DOHH2 (cell line): ENCODE measurements at regions not wholly inside any gene's neighbourhood (a gene's known extent, or its start where the extent isn't known, plus 50 kb on each side); places are given as distances from the start of the nearest gene placed in this dataset.

Experiments used
- EZH2phosphoT487 ChIP-seq: fragments of 200-600 bp; sonication (generic); IDR thresholded peaks from 2 replicates; pipeline ENCODE4 v1.6.1; 2017; ENCODE audit warnings: borderline replicate concordance, mild to moderate bottlenecking, antibody characterized with exemption, low read length, moderate library complexity, mixed read lengths
- TF ChIP-seq, protein P1 (sequence below): fragments of 200-600 bp; sonication (generic); IDR thresholded peaks from one replicate; pipeline ENCODE4 v1.5.1; 2014; ENCODE audit warnings: antibody characterized with exemption, mild to moderate bottlenecking, low read depth, low read length; ENCODE audit not compliant: poor library complexity, severe bottlenecking

GRCh38 chr2:385061-385460, 97.2 kb upstream of the ALKAL2 start:
- TF ChIP-seq, protein P1, sequence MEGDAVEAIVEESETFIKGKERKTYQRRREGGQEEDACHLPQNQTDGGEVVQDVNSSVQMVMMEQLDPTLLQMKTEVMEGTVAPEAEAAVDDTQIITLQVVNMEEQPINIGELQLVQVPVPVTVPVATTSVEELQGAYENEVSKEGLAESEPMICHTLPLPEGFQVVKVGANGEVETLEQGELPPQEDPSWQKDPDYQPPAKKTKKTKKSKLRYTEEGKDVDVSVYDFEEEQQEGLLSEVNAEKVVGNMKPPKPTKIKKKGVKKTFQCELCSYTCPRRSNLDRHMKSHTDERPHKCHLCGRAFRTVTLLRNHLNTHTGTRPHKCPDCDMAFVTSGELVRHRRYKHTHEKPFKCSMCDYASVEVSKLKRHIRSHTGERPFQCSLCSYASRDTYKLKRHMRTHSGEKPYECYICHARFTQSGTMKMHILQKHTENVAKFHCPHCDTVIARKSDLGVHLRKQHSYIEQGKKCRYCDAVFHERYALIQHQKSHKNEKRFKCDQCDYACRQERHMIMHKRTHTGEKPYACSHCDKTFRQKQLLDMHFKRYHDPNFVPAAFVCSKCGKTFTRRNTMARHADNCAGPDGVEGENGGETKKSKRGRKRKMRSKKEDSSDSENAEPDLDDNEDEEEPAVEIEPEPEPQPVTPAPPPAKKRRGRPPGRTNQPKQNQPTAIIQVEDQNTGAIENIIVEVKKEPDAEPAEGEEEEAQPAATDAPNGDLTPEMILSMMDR: no peak
- no peak for TF ChIP-seq EZH2phosphoT487
